Upper lobe of left lung (tissue), 6 donors: ENCODE measurements at regions not wholly inside any gene's neighbourhood (a gene's known extent, or its start where the extent isn't known, plus 50 kb on each side); places are given as distances from the start of the nearest gene placed in this dataset.

Source experiments
- ATAC-seq, 2 donors: fragments of 200-7000 bp; cut with Tn5 transposase; one replicate each; pipeline ENCODE4 v1.9.1; 2022; ENCODE audit warnings: mild to moderate bottlenecking in 2 of 2, moderate library complexity in 2 of 2; ENCODE audit not compliant: low FRiP score in 2 of 2
- DNase-seq, 2 donors: peaks; one replicate each; pipeline ENCODE4 v3.0.0-alpha.2; 2019 to 2020
- H3K27ac ChIP-seq, 4 donors: fragments of 200-600 bp; sonication (generic); one replicate each; pipeline ENCODE4 v1.5.1; 2016 to 2019
- H3K27me3 ChIP-seq, 4 donors: fragments of 200-600 bp; sonication (generic); one replicate each; pipeline ENCODE4 v1.5.1; 2017 to 2019
- H3K36me3 ChIP-seq, 4 donors: fragments of 200-600 bp; sonication (generic); one replicate each; pipeline ENCODE4 v1.5.1; 2016 to 2019
- H3K4me1 ChIP-seq, 4 donors: fragments of 200-600 bp; sonication (generic); one replicate each; pipeline ENCODE4 v1.5.1; 2018 to 2019
- H3K4me3 ChIP-seq, 4 donors: fragments of 200-600 bp; sonication (generic); one replicate each; pipeline ENCODE4 v1.5.1; 2017 to 2019; ENCODE audit warnings: mild to moderate bottlenecking in 2 of 4, moderate library complexity in 1 of 4
- H3K9me3 ChIP-seq, 4 donors: fragments of 200-600 bp; sonication (generic); one replicate each; pipeline ENCODE4 v1.5.1; 2018 to 2019
- EP300 ChIP-seq, 4 donors: sonication (generic); formaldehyde crosslinking; IDR thresholded peaks; one replicate each; pipeline ENCODE4 v1.5.1; 2017; ENCODE audit warnings: antibody characterized with exemption in 4 of 4, control low read depth in 2 of 4
- POLR2A ChIP-seq, 4 donors: fragments of 450-650 bp; IDR thresholded peaks; one replicate each; pipeline ENCODE4 v1.5.1; 2016 to 2017; ENCODE audit warnings: antibody characterized with exemption in 4 of 4, mild to moderate bottlenecking in 2 of 4
- POLR2AphosphoS5 ChIP-seq, 2 donors: sonication (generic); formaldehyde crosslinking; IDR thresholded peaks; one replicate each; pipeline ENCODE4 v1.5.1; 2017; ENCODE audit warnings: antibody characterized with exemption in 2 of 2
- WGBS, 2 donors: methylation state at CpG; one replicate each; pipeline ENCODE4 v1.1.5; 2017 to 2018; 5-methylcytosine and 5-hydroxymethylcytosine counted together
- TF ChIP-seq, protein P1 (sequence below), 6 experiments: fragments of 450-650 bp in 4 of 6; fragments of 200-600 bp in 2 of 6; sonication (generic) in 2 of 6; IDR thresholded peaks; one replicate each; pipeline ENCODE4 v1.5.1; 2016 to 2019; ENCODE audit warnings: antibody characterized with exemption in 6 of 6
- donor health status: DM: no; HTN: no; CAD: no; lungs with moderate emphysema.
- donor health status: DM: no; HTN: yes; CAD: no; lungs with severe emphysema.

DNA sequence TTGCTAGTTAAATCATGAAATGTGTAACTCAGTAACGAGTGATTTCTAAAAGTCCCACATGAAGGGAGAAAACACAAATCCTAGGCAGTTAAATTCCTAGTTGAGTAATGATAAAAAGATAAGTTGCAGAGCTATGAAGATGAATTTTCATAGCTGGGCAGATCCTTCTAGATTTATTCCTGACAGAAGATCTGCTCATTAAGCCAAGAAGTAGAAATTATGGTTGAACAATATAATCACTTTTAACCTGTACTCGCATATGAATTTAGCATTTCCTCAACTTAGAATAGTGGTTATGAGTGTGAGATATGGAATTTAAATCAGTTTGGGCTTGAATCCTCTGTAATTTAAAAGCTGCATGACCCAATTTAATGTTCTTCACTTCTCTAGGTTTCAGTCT is 359.2 kb upstream of the HSF2 start:
- Histone ChIP-seq H3K27me3 (no peaks in the 10 kb centered on the region), H3K4me3 (no peak overlapping the region), H3K4me1 (no peaks in the 10 kb centered on the region), H3K9me3 (no peaks in the 10 kb centered on the region), H3K36me3 (no peaks in the 10 kb centered on the region), H3K27ac (no peak overlapping the region)
- no peak for DNase-seq
- TF ChIP-seq POLR2A (IDR thresholded peaks at IDR 0.05) (no peak), EP300 (IDR thresholded peaks at IDR 0.05) (no peak), POLR2AphosphoS5 (IDR thresholded peaks at IDR 0.05) (no peak)
- TF ChIP-seq, protein P1, sequence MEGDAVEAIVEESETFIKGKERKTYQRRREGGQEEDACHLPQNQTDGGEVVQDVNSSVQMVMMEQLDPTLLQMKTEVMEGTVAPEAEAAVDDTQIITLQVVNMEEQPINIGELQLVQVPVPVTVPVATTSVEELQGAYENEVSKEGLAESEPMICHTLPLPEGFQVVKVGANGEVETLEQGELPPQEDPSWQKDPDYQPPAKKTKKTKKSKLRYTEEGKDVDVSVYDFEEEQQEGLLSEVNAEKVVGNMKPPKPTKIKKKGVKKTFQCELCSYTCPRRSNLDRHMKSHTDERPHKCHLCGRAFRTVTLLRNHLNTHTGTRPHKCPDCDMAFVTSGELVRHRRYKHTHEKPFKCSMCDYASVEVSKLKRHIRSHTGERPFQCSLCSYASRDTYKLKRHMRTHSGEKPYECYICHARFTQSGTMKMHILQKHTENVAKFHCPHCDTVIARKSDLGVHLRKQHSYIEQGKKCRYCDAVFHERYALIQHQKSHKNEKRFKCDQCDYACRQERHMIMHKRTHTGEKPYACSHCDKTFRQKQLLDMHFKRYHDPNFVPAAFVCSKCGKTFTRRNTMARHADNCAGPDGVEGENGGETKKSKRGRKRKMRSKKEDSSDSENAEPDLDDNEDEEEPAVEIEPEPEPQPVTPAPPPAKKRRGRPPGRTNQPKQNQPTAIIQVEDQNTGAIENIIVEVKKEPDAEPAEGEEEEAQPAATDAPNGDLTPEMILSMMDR (IDR thresholded peaks at IDR 0.05) = no peak
- no peak for ATAC-seq
- 89 to 94% methylated on average over 2 of the region's 2 CpGs for WGBS, 2 donors

DNA sequence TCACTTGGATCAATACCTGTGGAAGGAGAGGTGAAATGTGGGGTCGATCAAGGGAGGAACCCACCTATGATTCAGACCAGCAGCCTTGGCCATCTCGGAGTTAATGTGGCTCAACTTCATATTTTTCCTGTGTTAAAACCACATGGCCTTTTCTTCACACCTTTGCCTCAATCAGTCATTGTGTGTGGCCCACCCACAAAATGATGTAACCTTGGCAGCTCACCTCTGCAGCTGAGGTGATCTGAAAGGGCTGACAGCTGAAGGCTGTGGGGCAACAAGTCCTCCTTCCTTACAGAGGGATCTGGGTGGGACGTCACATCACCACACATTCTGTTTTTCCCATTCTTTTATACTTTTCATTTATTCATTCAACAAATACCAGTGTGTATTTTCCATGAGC is 357.1 kb upstream of the HSF2 start:
- DNase-seq (no peak), ATAC-seq (no peak)
- Histone ChIP-seq H3K27me3 (no peaks in the 10 kb centered on the region), H3K4me3 (no peak overlapping the region), H3K9me3 (no peaks in the 10 kb centered on the region), H3K36me3 (no peaks in the 10 kb centered on the region), H3K27ac (no peak overlapping the region), H3K4me1 (no peaks in the 10 kb centered on the region)
- TF ChIP-seq, protein P1 (IDR thresholded peaks at IDR 0.05) = no peak
- TF ChIP-seq POLR2AphosphoS5 (IDR thresholded peaks at IDR 0.05) = no peak
- TF ChIP-seq POLR2A (IDR thresholded peaks at IDR 0.05) = no peak
- no peak for TF ChIP-seq EP300 (IDR thresholded peaks at IDR 0.05)
- WGBS, 2 donors = 88 to 92% methylated on average over 3 of the region's 3 CpGs

DNA sequence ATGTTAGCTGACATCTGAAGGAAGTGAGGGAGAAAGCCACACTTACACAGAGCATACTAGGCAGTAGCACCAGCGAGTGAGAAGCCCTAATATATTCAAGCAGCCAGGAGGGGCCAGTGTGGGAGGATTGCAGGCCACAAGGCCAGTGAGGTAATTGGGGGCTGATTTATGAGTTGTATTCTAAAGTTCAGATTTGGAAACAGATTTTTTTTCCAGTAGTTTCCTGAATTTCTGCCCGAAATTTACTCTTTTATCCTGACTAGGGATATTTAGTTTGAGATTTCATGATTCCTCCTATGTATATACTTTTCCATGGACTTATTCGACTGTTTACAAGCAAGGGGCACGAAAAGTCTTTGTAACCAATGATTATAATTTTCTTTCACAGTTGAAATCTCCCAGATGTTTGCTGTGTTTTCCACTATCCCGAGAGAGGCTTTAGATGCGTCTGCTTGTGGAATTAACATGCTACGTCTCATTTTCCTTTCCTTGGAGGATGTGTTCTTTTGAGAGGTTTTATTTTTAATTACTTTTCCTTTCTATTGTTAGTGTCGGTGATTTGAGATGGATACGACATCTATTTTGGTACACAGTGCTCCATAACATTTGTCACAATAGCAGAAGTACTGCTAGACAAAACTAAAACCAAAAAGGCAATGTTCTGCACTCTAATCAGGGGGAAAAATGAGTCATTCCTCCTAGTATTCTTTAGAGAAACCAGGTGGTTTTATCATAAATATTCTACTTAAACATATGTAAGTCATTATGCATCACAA is 356.3 kb upstream of the HSF2 start:
- ATAC-seq = peak in 1 of 2 donors; percentile 85
- no peak overlapping the region for H3K27ac ChIP-seq
- 61 to 69% methylated on average over 9 of the region's 9 CpGs for WGBS, 2 donors
- H3K36me3 ChIP-seq = no peaks in the 10 kb centered on the region
- DNase-seq = no peak
- H3K4me3 ChIP-seq = no peak overlapping the region
- H3K27me3 ChIP-seq = no peaks in the 10 kb centered on the region
- no peak for TF ChIP-seq EP300 (IDR thresholded peaks at IDR 0.05)
- no peak for TF ChIP-seq POLR2AphosphoS5 (IDR thresholded peaks at IDR 0.05)
- TF ChIP-seq, protein P1 (IDR thresholded peaks at IDR 0.05) = no peak
- no peak for TF ChIP-seq POLR2A (IDR thresholded peaks at IDR 0.05)
- H3K9me3 ChIP-seq = no peaks in the 10 kb centered on the region
- no peaks in the 10 kb centered on the region for H3K4me1 ChIP-seq

DNA sequence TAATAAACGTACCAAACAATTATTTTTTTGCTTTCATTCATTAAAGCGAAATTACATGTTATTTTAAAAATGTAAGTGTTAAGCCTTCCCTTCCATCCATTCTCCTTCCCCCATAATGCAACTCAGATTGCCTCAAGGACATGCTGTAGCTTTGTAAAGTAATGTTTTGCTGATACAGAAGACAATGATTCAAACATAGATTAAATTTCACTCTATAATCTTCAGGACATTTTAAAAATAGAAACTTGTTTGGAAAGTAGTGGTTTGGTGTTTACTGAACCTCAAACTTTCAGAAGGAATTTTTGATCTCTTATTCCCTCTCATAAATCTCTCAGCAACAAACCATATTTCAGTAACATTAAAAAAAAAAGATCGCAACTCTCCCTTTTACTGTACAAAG is 350.9 kb upstream of the HSF2 start:
- DNase-seq (no peak), ATAC-seq (no peak)
- Histone ChIP-seq H3K27me3 (no peaks in the 10 kb centered on the region), H3K9me3 (no peaks in the 10 kb centered on the region), H3K36me3 (no peaks in the 10 kb centered on the region), H3K27ac (no peak overlapping the region), H3K4me1 (no peaks in the 10 kb centered on the region), H3K4me3 (no peak overlapping the region)
- TF ChIP-seq POLR2AphosphoS5 (IDR thresholded peaks at IDR 0.05) (no peak), POLR2A (IDR thresholded peaks at IDR 0.05) (no peak), EP300 (IDR thresholded peaks at IDR 0.05) (no peak)
- TF ChIP-seq, protein P1 (IDR thresholded peaks at IDR 0.05) = no peak
- 76 to 80% methylated on average over 3 of the region's 3 CpGs for WGBS, 2 donors

DNA sequence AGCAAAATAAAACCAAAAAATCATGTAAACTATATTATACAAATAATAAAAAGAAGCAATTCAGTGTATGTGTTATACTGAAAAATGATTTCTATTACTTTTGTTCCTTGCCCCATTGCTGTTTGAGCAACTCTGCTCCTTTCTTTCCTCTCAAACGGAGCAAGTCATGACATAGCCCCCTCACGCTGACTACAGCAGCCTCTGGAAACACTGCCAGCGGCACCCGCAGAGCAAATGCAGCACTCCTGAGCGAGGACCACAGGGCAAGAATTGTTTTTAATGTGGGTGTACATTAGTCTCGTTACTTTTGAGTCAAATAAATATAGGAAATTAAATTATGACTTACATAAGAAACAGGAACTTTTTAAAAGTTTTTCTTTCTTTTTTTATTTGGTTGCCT is 350.1 kb upstream of the HSF2 start:
- H3K4me3 ChIP-seq = peak overlapping the region in 2 of 4 donors; percentile 14 to 30
- no peaks in the 10 kb centered on the region for H3K4me1 ChIP-seq

More for the DNA sequence above, 350.1 kb upstream of the HSF2 start:
- ATAC-seq = peak in 1 of 2 donors; percentile 76
- no peak overlapping the region for H3K27ac ChIP-seq
- H3K27me3 ChIP-seq = no peaks in the 10 kb centered on the region
- DNase-seq = peak in 1 of 2 donors; percentile 15
- TF ChIP-seq, protein P1 (IDR thresholded peaks at IDR 0.05) = no peak
- TF ChIP-seq EP300 (IDR thresholded peaks at IDR 0.05) (no peak), POLR2AphosphoS5 (IDR thresholded peaks at IDR 0.05) (no peak), POLR2A (IDR thresholded peaks at IDR 0.05) (no peak)
- no peaks in the 10 kb centered on the region for H3K9me3 ChIP-seq
- no peaks in the 10 kb centered on the region for H3K36me3 ChIP-seq
- WGBS, 2 donors = 54 to 55% methylated on average over 6 of the region's 6 CpGs
